ENCODE measurements at regions not wholly inside any gene's neighbourhood (a gene's known extent, or its start where the extent isn't known, plus 50 kb on each side); places are given as distances from the start of the nearest gene placed in this dataset.
"Not testable (repeated sequence)": the region's sequence is repeated elsewhere in the genome, so short reads cannot be mapped to it uniquely, and the experiment has no call there.

DNA sequence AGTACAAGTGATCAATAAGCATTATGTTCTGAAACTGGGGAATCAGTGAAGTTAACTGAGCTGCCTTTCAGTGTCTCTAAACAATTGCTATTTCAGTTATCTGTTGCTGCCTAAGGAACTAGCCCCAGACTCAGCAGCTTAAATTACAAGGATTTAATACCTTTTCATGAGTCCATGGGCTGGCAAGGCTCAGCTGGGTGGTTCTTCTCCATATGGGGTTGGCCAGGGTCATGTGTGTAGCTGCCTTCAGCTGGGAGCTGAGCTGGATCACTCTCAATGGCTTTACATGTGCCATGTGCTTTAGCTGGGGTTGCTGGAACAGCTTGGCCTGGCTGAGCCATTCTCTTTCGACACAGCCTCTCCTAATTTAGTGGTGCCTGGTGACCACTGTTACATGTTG is 295.0 kb upstream of the NCAM1 start:
- H3K36me3 ChIP-seq (ENCODE audit: control insufficient read depth, insufficient read depth, low read length), result no peaks in the 10 kb centered on the region
- H3K4me1 ChIP-seq (ENCODE audit: control insufficient read depth, insufficient read depth, low read length, poor library complexity, severe bottlenecking), result no peaks in the 10 kb centered on the region
- no peaks in the 10 kb centered on the region for H3K9me3 ChIP-seq (ENCODE audit: control insufficient read depth, low read length)
- no peaks in the 10 kb centered on the region for H3K27me3 ChIP-seq (replicated peaks; ENCODE audit: control insufficient read depth, insufficient read depth, low read length, poor library complexity, severe bottlenecking)
- H3K4me3 ChIP-seq (ENCODE audit: insufficient read depth, low read depth, low read length, poor library complexity, severe bottlenecking), result no peak overlapping the region
- H3K27ac ChIP-seq (ENCODE audit: insufficient read depth, low read length, poor library complexity, severe bottlenecking), result no peak overlapping the region
- DNase-seq, result no peak

DNA sequence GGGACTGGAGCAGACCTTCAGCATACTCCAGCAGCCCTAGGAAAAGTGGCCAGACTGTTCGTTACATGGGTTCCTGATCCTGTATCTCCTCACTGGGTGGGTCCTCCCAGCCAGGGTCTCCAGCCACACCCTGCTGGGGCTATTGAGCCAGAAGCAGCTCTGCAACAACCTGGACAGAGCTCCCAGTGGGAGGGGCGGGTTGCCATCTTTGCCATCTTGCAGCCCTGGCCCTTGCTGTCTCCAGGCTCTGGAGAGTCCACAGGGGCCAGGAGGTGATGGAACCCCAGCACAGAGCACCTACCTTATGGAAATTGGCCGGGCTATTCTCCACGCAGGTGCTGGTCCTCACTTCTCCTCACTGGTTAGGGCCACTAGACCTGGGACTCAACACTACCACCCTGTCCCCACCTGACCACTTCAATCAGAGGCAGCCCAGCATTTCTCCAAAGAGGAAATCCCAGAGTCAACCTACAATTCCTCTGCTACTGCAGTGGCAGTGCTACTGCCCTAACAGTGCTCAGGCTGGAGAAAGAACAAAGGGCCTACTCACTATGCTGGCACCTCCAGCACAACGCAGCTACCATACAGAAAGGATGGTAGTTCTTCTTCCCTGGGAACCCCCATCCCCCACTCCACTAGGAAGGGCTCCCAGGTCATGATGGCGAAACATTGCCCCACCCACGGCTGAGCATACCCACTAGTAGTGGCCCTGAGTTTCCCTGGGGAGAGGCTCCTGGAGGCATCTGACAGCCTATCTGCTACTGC is 290.2 kb upstream of the NCAM1 start:
- Histone ChIP-seq H3K4me1 (ENCODE audit: control insufficient read depth, insufficient read depth, low read length, poor library complexity, severe bottlenecking) (no peaks in the 10 kb centered on the region), H3K27me3 (replicated peaks; ENCODE audit: control insufficient read depth, insufficient read depth, low read length, poor library complexity, severe bottlenecking) (no peaks in the 10 kb centered on the region), H3K4me3 (ENCODE audit: insufficient read depth, low read depth, low read length, poor library complexity, severe bottlenecking) (no peak overlapping the region), H3K27ac (ENCODE audit: insufficient read depth, low read length, poor library complexity, severe bottlenecking) (no peak overlapping the region), H3K9me3 (ENCODE audit: control insufficient read depth, low read length) (no peaks in the 10 kb centered on the region), H3K36me3 (ENCODE audit: control insufficient read depth, insufficient read depth, low read length) (no peaks in the 10 kb centered on the region)
- no peak for DNase-seq

DNA sequence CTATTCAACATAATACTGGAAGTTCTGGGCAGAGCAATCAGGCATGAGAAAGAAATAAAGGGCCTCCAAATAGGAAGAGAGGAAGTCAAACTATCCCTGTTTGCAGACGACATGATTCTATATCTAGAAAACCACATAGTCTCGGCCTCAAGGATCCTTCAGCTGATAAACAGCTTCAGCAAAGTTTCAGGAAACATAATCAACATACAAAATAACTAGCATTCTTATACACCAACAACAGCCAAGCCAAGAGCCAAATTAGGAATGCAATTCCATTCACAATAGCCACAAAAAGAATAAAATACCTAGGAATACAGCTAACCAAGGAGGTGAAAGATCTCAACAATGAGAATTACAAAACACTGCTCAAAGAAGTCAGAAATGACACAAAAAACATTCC is 287.8 kb upstream of the NCAM1 start:
- H3K9me3 ChIP-seq (ENCODE audit: control insufficient read depth, low read length); H3K4me1 ChIP-seq (ENCODE audit: control insufficient read depth, insufficient read depth, low read length, poor library complexity, severe bottlenecking); DNase-seq; H3K27ac ChIP-seq (ENCODE audit: insufficient read depth, low read length, poor library complexity, severe bottlenecking); H3K27me3 ChIP-seq (replicated peaks; ENCODE audit: control insufficient read depth, insufficient read depth, low read length, poor library complexity, severe bottlenecking); H3K4me3 ChIP-seq (ENCODE audit: insufficient read depth, low read depth, low read length, poor library complexity, severe bottlenecking); H3K36me3 ChIP-seq (ENCODE audit: control insufficient read depth, insufficient read depth, low read length): not testable (repeated sequence)

DNA sequence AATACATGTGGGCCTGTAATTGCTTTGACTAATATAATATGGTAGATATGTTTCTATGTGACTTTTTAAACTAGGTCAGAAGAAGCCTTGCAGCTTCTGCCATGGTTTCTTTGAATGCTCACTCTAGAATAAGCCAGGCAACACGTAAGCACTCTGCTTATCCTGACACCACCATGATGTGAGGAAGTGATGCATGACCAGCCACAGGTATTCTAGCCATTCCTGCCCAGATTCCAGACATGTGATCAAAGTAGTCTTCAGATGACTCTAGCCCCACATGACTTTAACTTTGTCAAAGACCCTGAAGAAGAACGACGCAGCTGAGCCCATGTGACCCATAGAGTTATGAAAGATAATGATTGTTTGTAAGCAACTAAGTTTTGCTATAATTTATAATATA is 276.1 kb upstream of the NCAM1 start:
- Histone ChIP-seq H3K27me3 (replicated peaks; ENCODE audit: control insufficient read depth, insufficient read depth, low read length, poor library complexity, severe bottlenecking) (no peaks in the 10 kb centered on the region), H3K36me3 (ENCODE audit: control insufficient read depth, insufficient read depth, low read length) (no peaks in the 10 kb centered on the region), H3K4me1 (ENCODE audit: control insufficient read depth, insufficient read depth, low read length, poor library complexity, severe bottlenecking) (no peaks in the 10 kb centered on the region), H3K27ac (ENCODE audit: insufficient read depth, low read length, poor library complexity, severe bottlenecking) (no peak overlapping the region), H3K4me3 (ENCODE audit: insufficient read depth, low read depth, low read length, poor library complexity, severe bottlenecking) (no peak overlapping the region), H3K9me3 (ENCODE audit: control insufficient read depth, low read length) (no peaks in the 10 kb centered on the region)
- DNase-seq, result no peak

DNA sequence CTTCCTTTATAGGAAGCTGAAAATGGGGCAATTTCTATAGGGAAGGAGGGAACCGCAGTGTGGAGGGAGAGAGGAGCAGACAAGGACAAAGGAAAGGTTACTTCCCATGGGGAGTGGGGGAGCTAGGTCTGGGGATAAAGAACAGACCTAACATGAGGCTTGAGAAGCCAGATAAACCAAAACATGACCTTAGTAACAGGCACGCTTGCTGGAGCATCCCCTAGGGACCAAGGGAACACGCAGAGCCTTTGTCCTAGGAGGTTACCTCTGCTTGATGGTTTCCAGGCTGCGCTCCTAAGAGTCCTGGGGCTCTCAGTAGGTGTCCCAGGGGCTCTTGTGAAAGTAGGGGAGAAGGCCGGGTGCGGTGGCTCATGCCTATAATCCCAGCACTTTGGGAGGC is 271.4 kb upstream of the NCAM1 start:
- no peaks in the 10 kb centered on the region for H3K27me3 ChIP-seq (replicated peaks; ENCODE audit: control insufficient read depth, insufficient read depth, low read length, poor library complexity, severe bottlenecking)
- no peaks in the 10 kb centered on the region for H3K9me3 ChIP-seq (ENCODE audit: control insufficient read depth, low read length)
- H3K4me3 ChIP-seq (ENCODE audit: insufficient read depth, low read depth, low read length, poor library complexity, severe bottlenecking), result no peak overlapping the region
- H3K27ac ChIP-seq (ENCODE audit: insufficient read depth, low read length, poor library complexity, severe bottlenecking), result no peak overlapping the region
- no peaks in the 10 kb centered on the region for H3K36me3 ChIP-seq (ENCODE audit: control insufficient read depth, insufficient read depth, low read length)
- no peak for DNase-seq
- H3K4me1 ChIP-seq (ENCODE audit: control insufficient read depth, insufficient read depth, low read length, poor library complexity, severe bottlenecking), result no peaks in the 10 kb centered on the region

DNA sequence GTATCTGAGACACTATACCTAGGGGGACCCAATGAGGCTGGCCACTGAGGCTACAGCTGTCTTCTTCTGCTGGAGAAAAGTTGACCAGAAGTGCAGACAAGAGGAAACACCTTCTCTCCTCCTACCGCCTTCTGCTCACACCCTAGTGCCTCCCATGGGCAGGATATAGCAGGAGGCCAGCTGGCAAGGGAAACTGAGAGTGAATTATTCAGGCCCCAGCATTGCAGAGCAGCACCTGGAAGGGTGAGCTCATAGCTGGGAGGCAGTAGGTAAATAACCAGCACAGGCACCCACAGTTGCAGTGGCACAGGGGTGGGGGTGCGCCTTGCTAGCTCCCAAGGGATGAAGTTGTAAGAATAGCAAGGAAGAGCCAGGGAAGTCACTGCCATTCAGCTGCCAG is 267.4 kb upstream of the NCAM1 start:
- Histone ChIP-seq H3K4me1 (ENCODE audit: control insufficient read depth, insufficient read depth, low read length, poor library complexity, severe bottlenecking) (no peaks in the 10 kb centered on the region), H3K27me3 (replicated peaks; ENCODE audit: control insufficient read depth, insufficient read depth, low read length, poor library complexity, severe bottlenecking) (no peaks in the 10 kb centered on the region), H3K36me3 (ENCODE audit: control insufficient read depth, insufficient read depth, low read length) (no peaks in the 10 kb centered on the region), H3K9me3 (ENCODE audit: control insufficient read depth, low read length) (no peaks in the 10 kb centered on the region), H3K27ac (ENCODE audit: insufficient read depth, low read length, poor library complexity, severe bottlenecking) (no peak overlapping the region), H3K4me3 (ENCODE audit: insufficient read depth, low read depth, low read length, poor library complexity, severe bottlenecking) (no peak overlapping the region)
- no peak for DNase-seq

DNA sequence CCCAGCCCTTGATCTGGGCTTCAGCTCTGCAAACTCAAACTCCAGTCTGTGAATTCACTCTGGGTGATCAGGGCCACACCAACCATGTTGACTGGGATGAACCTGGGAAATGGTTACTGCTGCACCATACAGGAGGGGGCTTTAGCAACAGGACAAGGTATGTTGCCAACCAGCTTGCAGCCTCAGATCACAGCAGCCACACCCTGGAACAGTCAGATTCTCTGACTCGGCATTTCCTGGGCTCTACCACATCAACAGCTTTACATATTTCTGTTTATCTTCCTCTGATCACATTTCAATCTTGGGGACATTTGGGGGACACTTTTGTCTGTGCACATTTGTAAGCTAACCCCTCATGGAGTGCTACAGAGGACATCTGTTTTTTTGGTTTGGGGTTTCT is 267.0 kb upstream of the NCAM1 start:
- DNase-seq, result no peak
- H3K4me1 ChIP-seq (ENCODE audit: control insufficient read depth, insufficient read depth, low read length, poor library complexity, severe bottlenecking), result no peaks in the 10 kb centered on the region

DNA sequence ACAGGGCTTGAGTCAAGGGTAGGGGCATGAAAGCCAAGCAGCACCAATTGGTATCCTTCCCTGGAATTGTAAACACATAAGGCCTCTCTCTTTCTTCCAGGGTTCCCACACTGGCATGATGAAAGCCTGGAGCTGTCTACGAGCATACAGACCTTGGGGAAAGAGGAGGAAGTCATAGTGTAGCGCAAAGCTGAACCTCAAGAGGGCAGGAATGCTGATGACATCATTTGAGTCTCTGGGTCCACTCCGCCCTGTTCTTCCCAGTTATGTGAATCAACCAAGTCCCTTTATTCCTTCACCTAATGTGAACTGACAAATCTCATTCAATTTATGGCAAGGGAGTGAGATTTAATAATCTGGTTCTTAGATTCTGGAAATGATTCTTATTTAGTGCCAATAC is 266.4 kb upstream of the NCAM1 start:
- no peak overlapping the region for H3K4me3 ChIP-seq (ENCODE audit: insufficient read depth, low read depth, low read length, poor library complexity, severe bottlenecking)
- no peaks in the 10 kb centered on the region for H3K27me3 ChIP-seq (replicated peaks; ENCODE audit: control insufficient read depth, insufficient read depth, low read length, poor library complexity, severe bottlenecking)
- DNase-seq, result no peak
- no peaks in the 10 kb centered on the region for H3K9me3 ChIP-seq (ENCODE audit: control insufficient read depth, low read length)
- H3K36me3 ChIP-seq (ENCODE audit: control insufficient read depth, insufficient read depth, low read length), result no peaks in the 10 kb centered on the region
- H3K4me1 ChIP-seq (ENCODE audit: control insufficient read depth, insufficient read depth, low read length, poor library complexity, severe bottlenecking), result no peaks in the 10 kb centered on the region
- H3K27ac ChIP-seq (ENCODE audit: insufficient read depth, low read length, poor library complexity, severe bottlenecking), result no peak overlapping the region

More for the DNA sequence above, 267.0 kb upstream of the NCAM1 start:
- Histone ChIP-seq H3K9me3 (ENCODE audit: control insufficient read depth, low read length) (no peaks in the 10 kb centered on the region), H3K36me3 (ENCODE audit: control insufficient read depth, insufficient read depth, low read length) (no peaks in the 10 kb centered on the region), H3K27ac (ENCODE audit: insufficient read depth, low read length, poor library complexity, severe bottlenecking) (no peak overlapping the region), H3K4me3 (ENCODE audit: insufficient read depth, low read depth, low read length, poor library complexity, severe bottlenecking) (no peak overlapping the region), H3K27me3 (replicated peaks; ENCODE audit: control insufficient read depth, insufficient read depth, low read length, poor library complexity, severe bottlenecking) (no peaks in the 10 kb centered on the region)

DNA sequence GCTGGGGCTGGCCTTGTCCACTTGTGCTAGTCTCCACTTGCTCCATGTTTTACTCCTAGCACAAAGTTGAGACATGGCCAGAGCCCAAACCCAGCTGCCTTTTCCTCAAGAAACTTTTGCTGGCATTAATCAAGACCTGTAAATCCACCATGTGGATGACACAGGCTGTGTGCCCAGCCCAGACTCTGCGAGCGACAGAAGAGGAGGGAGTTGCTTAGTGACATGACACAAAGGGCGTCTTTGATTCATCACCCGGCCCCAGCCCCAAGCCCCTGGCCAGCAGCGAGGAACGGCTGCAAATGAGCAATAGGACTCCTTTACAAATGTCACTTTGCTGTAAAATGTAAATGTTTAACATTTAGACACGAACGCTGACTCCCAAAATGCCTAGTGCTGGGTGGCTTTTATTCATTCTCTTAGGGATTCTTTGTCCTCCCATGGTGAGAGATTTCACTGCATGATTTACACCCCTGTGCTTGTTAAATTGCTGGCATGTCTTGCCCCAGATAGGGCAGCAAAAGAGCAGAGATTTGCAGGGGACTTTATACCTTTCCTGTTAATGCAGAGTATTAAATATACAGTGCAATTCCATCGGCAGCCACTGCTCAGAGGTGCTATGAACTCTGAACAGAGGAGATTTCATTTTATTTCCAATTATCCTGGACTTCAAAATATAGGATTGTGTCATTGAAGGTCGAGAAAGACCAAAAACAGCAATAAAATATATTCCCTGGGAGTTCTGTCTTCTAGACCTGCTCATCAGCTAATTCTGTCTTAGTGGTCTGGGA is 263.6 kb upstream of the NCAM1 start:
- Histone ChIP-seq H3K27ac (ENCODE audit: insufficient read depth, low read length, poor library complexity, severe bottlenecking) (no peak overlapping the region), H3K36me3 (ENCODE audit: control insufficient read depth, insufficient read depth, low read length) (no peaks in the 10 kb centered on the region), H3K4me1 (ENCODE audit: control insufficient read depth, insufficient read depth, low read length, poor library complexity, severe bottlenecking) (no peaks in the 10 kb centered on the region), H3K4me3 (ENCODE audit: insufficient read depth, low read depth, low read length, poor library complexity, severe bottlenecking) (no peak overlapping the region), H3K27me3 (replicated peaks; ENCODE audit: control insufficient read depth, insufficient read depth, low read length, poor library complexity, severe bottlenecking) (no peaks in the 10 kb centered on the region), H3K9me3 (ENCODE audit: control insufficient read depth, low read length) (no peaks in the 10 kb centered on the region)
- DNase-seq, result no peak

DNA sequence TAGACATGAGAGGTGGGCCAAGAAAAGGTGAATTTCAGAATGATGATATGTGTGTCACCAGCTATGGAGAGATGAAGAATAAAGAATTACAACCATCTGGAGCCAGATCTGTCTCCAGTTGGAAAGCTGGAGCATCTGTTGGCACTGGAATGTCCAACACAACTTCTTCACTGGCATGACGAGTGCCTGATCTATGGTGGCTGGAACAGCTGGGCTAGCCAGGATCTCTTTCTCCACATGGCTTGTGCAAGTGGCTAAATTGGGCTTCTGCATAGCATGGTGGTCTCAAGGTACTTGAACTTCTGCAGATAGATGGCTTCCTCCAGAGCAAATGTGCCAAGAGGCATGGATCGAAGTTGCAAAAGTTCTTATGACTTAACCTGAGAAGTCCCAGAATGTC is 256.1 kb upstream of the NCAM1 start:
- no peaks in the 10 kb centered on the region for H3K4me1 ChIP-seq (ENCODE audit: control insufficient read depth, insufficient read depth, low read length, poor library complexity, severe bottlenecking)
- H3K27me3 ChIP-seq (replicated peaks; ENCODE audit: control insufficient read depth, insufficient read depth, low read length, poor library complexity, severe bottlenecking), result no peaks in the 10 kb centered on the region
- no peak for DNase-seq

More for the DNA sequence above, 256.1 kb upstream of the NCAM1 start:
- Histone ChIP-seq H3K9me3 (ENCODE audit: control insufficient read depth, low read length) (no peaks in the 10 kb centered on the region), H3K27ac (ENCODE audit: insufficient read depth, low read length, poor library complexity, severe bottlenecking) (no peak overlapping the region), H3K36me3 (ENCODE audit: control insufficient read depth, insufficient read depth, low read length) (no peaks in the 10 kb centered on the region), H3K4me3 (ENCODE audit: insufficient read depth, low read depth, low read length, poor library complexity, severe bottlenecking) (no peak overlapping the region)

All from effector memory CD4-positive, alpha-beta T cell (primary cell).